NCI-H128 (cell line): ENCODE measurements at regions not wholly inside any gene's neighbourhood (a gene's known extent, or its start where the extent isn't known, plus 50 kb on each side); places are given as distances from the start of the nearest gene placed in this dataset.
"Not testable (repeated sequence)": the region's sequence is repeated elsewhere in the genome, so short reads cannot be mapped to it uniquely, and the experiment has no call there.

Source experiments
- DNase-seq: peaks from one replicate; lab custom pipeline; 2025; ENCODE audit not compliant: unreplicated experiment; lab: John Stamatoyannopoulos, UW

GRCh38 chr5:72654231-72654630, 147.0 kb upstream of the ZNF366 start:
- no peak for DNase-seq

- DNase-seq = no peak
These were observed 146.4 kb upstream of the ZNF366 start for GRCh38 chr5:72653586-72653985.

DNA sequence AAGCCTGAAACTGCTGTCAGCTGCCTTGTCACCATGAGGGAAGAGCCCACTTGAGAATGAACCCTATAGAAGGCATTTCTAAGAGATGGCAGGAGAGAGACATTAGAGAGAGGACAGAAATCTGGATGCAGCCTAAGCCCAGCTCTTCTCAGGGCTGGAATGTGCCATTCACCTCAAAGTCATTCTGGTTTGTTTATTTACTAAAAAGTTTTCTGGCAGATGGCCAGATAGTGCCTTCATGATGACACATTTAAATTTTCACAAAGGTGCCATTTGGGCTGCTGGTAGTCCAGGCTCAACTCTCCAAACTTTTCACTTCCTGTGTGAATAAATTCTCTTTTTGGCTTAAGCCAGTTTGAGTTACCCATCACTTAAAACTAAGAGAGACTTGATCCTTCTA, 144.6 kb upstream of the ZNF366 start:
- no peak for DNase-seq

DNA sequence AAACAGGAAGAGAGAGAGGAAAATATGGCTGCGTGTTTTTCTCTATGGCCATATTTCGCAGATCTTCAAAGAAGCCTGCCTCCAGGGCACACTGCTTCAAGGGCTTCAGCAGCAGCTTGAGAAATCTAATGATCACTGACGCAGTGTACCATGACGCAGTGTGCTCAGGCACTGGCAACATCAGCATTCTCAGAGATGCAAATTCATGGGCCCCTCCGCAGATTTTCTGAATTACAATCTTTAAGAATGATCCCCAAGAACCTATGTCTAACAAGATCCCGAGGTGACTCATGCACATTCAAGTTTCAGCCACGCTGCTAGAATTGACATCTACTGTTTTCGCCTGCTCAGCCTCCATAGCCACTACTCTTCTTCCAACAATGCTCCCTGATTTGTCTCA, 143.9 kb upstream of the ZNF366 start:
- no peak for DNase-seq

- no peak for DNase-seq
These were observed 142.2 kb upstream of the ZNF366 start for GRCh38 chr5:72649449-72649848.

- DNase-seq = no peak
These were observed 141.3 kb upstream of the ZNF366 start for GRCh38 chr5:72648480-72648879.

- no peak for DNase-seq
These were observed 140.6 kb upstream of the ZNF366 start for GRCh38 chr5:72647806-72648205.

DNA sequence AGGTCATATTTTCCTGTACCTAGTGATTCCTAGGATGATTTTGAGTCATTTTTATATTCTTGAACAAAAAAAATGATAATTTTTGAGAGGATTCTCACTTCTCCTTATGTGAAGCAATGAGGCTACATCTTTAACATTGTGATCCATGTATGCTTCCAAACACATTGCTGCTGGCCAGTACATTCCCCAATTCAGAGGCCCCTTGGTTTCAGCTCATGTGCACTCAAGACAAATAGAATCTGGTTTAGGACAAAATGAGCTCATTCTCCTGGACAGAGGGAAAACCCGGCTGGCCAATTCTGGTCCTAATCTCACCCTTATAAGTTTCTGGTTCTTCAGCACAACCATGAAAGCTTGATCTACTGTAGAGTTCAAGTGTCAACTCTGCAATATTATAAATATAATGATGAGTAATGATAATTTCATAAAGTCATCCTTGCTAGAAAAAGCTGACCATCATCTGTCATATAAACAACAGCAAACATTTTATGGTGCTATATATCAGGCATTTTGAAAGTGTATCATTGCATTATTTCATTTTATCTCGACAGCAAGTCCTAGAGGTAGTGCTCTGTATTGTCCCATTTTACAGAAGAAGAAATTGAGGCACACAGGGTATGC, 139.1 kb upstream of the ZNF366 start:
- no peak for DNase-seq

- DNase-seq = no peak
These were observed 138.0 kb upstream of the ZNF366 start for GRCh38 chr5:72645064-72645846.

GRCh38 chr5:72644296-72644695, 137.1 kb upstream of the ZNF366 start:
- no peak for DNase-seq

GRCh38 chr5:72641164-72641563, 134.0 kb upstream of the ZNF366 start:
- no peak for DNase-seq

GRCh38 chr5:72637058-72637457, 129.8 kb upstream of the ZNF366 start:
- no peak for DNase-seq

DNA sequence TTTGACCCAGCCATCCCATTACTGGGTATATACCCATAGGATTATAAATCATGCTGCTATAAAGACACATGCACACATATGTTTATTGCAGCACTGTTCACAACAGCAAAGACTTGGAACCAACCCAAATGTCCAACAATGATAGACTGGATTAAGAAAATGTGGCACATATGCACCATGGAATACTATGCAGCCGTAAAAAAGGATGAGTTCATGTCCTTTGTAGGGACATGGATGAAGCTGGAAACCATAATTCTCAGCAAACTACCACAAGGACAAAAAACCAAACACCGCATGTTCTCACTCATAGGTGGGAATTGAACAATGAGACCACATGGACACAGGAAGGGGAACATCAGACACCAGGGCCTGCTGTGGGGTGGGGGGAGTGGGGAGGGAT, 129.4 kb upstream of the ZNF366 start:
- DNase-seq = not testable (repeated sequence)

DNA sequence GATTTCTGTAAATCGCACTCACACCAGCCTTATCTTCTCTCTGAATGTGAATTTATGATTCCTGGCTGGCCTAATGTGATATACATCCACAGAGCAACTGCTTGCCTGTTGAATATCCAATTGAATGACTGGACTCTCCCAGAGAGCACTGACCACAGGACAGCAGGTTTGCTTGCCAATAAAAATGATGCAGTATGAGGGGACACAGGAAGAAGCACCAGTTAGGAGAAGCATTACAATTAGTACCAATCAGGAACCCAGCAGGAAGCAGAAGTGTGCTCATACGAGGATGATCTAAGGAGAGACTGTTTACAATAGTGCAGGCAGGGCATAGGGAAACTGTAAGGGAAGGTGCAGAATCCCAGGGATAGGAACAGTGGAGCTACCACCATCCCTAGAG, 127.2 kb upstream of the ZNF366 start:
- DNase-seq = no peak

DNA sequence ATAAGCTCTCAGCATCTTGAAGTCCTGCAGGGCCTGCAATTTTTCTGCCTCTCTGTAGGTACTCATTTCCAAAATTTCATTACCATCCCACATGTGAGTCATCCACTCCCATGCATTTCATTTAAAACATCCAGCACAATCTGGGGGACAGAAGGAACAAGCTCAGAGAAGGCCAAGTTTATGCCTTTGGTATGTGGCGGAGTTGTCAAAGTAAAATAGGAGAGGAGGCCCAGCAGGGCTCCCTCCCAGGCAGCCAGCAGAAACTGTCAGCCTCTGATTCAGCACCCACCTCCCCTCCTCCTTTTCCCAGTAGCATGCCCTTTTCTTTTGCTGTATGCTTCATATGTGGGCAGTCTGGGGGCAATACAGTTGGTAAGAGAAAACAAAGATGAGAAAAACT, 126.4 kb upstream of the ZNF366 start:
- DNase-seq = no peak

DNA sequence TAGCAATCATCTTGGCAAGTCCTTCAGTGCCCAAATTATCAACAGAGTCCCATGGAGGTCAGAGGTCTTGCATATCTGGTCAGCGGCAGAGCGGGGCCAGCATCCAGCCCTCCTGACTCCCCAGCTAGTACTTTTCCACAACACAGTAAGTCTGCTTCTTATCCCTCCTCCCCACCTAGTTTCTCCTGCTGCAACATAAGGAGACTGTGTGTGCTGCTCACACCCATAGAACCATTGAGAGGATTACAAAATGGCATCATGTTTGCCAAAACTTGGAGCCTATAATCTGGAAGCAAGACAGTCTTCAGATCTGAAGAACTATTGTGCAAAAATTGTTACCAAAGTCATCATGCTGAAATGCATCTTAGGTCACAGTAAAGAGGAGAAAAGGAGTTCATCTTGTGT, 125.8 kb upstream of the ZNF366 start:
- DNase-seq = no peak

DNA sequence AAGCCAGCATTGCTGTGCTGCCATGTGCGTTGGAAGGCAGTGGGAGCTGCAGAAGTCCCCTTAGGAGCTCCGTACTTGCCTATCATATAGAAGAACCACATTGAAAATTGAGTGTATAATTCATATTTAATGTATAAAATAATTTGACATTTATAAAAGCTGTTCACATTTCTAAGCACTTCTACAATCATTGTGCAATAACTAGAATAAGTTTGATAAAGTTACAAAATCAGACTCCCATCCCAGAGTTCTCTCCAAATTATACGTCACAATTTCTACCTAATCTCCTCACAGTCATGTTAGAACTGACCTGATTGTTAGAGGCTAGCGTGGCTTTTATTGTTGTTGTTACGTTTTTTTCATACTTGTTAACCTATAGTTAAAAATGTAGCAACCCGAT, 123.5 kb upstream of the ZNF366 start:
- DNase-seq = no peak

DNA sequence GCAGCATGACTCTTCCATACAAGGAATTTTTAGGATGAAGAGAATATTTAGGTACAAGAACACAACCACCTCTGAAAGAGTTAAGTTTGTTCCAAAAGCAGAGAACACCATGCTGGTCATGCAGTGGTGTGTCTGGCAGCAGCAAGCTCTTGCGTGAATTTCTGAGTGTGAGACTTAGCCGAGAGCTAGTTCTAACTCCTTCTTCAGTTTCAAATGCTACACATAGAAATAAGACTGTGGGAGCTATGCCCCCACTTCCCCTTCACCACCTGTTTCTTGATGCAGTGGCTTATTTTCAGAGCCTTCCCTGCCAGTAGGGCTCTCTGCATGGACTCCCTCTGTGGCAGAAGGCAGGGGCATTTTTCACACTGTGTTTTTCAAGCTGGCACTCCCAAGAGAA, 122.9 kb upstream of the ZNF366 start:
- DNase-seq = no peak

- DNase-seq = no peak
These were observed 121.7 kb upstream of the ZNF366 start for GRCh38 chr5:72628771-72629371.

DNA sequence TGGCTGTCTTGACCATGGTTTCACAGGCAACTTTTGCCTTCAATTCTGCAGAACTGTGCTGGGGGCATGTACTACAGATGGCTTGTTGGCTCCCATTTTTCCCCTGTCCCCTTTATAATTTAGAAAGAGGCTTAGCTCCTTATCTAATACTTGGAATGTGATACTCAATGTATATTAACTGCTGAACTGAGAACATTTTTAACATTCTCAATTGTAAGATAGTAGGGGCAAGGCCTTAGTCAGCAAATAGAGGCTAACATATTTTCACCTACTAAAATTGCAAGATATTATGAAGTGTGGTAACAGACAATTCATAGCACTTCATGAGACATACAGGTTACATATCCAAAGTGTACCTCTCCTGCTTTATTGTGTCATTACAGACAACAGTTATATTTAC, 118.1 kb upstream of the ZNF366 start:
- no peak for DNase-seq

DNA sequence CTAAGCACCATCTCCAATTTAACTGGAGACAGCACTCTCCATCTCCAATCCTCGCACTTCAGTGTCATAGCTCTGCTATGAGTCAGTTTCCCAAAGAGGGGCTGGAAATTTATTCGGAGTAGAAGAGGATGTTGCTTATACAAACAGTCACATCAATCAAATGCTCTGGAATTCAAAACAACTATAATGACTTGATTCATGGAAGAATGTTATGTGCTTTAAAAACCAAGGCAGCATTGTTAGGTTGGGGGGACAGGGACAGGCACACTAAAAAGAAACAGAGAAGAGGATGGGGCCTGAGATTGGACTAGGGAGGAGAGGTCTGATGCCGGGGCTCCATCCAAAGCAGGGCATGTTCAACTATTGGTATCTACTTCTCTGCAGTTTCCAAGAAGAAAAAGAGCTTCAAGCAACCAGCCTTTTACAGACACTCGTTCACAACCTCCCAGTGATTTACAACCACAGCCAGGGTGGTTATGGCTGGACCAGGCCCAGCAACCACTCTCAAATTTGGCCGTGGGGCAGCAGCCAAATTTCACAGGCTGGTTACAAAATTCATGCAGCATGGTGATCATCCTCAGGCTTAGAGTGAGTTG, 117.5 kb upstream of the ZNF366 start:
- DNase-seq = no peak

DNA sequence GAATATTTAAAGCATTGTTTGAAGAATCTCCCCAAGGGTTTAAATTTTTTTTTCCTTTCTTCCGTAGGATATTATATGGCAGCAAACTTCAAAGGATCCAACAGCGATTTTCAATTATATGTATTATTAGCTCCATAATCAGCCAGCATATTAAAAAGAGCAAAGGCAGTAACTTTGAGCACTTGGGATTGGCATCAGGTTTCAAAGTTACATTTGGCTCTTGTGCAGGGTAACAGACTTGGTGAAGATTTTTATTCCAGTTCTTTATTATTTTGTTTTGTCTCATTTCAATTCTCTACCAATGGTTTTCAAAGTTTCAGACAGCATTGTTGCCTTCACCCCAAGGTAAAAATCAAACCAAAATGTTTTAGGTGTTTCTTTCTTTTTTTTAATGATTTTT, 116.7 kb upstream of the ZNF366 start:
- no peak for DNase-seq
